ENCODE measurements at regions not wholly inside any gene's neighbourhood (a gene's known extent, or its start where the extent isn't known, plus 50 kb on each side); places are given as distances from the start of the nearest gene placed in this dataset.
"Not testable (repeated sequence)": the region's sequence is repeated elsewhere in the genome, so short reads cannot be mapped to it uniquely, and the experiment has no call there.

DNA sequence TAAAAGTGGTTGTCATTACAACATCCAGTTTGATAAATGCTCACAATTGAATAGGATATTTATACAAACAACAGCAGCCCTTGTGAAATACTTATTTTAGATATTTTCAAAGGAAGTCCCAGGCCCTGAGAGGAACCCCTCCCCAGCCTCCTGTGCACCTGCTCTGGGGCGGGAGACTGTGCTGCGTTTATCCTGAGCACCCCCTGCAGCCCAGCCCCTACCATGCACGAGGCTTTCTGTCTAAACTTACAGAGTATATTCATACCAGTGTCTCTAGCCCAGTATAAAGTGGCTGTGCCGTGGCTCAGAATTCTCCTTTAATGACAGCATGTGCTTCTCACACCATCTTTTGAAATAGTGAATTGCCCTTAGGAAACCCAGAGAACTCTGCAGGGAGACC lies 1084.3 kb downstream of the TMEM121 start:
- no peak for DNase-seq
- no peak overlapping the region for H3K4me3 ChIP-seq (ENCODE audit: low read depth, low read length)
- TF ChIP-seq, protein P1, sequence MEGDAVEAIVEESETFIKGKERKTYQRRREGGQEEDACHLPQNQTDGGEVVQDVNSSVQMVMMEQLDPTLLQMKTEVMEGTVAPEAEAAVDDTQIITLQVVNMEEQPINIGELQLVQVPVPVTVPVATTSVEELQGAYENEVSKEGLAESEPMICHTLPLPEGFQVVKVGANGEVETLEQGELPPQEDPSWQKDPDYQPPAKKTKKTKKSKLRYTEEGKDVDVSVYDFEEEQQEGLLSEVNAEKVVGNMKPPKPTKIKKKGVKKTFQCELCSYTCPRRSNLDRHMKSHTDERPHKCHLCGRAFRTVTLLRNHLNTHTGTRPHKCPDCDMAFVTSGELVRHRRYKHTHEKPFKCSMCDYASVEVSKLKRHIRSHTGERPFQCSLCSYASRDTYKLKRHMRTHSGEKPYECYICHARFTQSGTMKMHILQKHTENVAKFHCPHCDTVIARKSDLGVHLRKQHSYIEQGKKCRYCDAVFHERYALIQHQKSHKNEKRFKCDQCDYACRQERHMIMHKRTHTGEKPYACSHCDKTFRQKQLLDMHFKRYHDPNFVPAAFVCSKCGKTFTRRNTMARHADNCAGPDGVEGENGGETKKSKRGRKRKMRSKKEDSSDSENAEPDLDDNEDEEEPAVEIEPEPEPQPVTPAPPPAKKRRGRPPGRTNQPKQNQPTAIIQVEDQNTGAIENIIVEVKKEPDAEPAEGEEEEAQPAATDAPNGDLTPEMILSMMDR (IDR thresholded peaks at IDR 0.05; ENCODE audit: low read depth, low read length, missing control alignments): no peak
- no peak overlapping the region for H3K27ac ChIP-seq
- no peaks in the 10 kb centered on the region for H3K27me3 ChIP-seq (replicated peaks)
- in situ Hi-C loops (cut with HindIII; ENCODE audit: low pct_ligation_motif_present, low sequenced_read_pairs): no loop called here
- H3K36me3 ChIP-seq (replicated peaks): no peaks in the 10 kb centered on the region

DNA sequence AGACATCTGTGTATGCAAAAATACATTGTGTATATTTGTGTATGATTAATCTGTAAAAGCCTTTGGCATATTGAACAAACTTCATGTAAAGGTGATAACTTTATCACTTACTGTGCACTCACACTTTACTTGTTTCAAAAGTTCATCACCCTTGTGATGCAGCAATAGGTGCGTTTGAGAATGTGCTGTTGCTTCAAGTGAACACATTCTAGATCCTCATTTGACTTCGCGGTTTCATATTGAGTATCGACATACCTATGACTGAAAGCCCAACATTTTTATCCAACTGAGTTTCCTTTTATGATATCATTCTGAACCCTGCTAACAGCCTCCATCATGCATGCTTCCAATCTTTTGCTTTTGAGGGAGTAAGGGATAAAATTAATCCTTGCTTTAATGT lies 1086.9 kb downstream of the TMEM121 start:
- DNase-seq: no peak
- no peak overlapping the region for H3K4me3 ChIP-seq (ENCODE audit: low read depth, low read length)
- H3K27me3 ChIP-seq (replicated peaks): no peaks in the 10 kb centered on the region
- in situ Hi-C loops (cut with HindIII; ENCODE audit: low pct_ligation_motif_present, low sequenced_read_pairs): no loop called here
- TF ChIP-seq, protein P1 (IDR thresholded peaks at IDR 0.05; ENCODE audit: low read depth, low read length, missing control alignments): no peak
- no peaks in the 10 kb centered on the region for H3K36me3 ChIP-seq (replicated peaks)
- no peak overlapping the region for H3K27ac ChIP-seq

DNA sequence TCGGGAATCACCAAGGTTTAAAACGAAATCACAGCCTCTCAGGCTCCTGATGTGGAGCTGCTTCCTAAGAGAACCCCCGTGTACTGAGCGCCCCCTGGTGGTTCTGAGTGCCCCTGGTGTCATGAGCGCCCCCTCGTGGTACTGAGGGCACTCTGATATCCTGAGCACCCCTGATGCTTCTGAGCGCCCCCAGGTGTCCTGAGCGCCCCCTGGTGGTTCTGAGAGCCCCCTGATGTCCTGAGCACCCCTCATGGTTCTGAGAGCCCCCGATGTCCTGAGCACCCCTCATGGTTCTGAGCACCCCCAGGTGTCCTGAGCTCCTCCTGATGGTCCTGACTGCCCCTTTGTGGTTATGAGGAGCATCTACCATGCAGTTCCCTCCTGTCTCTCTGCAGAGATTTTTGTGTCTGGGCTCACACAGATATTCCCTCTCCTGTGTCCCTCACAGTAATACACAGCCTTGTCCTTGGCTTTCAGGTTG lies 1092.1 kb downstream of the TMEM121 start:
- TF ChIP-seq, protein P1 (IDR thresholded peaks at IDR 0.05; ENCODE audit: low read depth, low read length, missing control alignments): peak; percentile 52
- DNase-seq; in situ Hi-C loops (cut with HindIII; ENCODE audit: low pct_ligation_motif_present, low sequenced_read_pairs): not testable (repeated sequence)

DNA sequence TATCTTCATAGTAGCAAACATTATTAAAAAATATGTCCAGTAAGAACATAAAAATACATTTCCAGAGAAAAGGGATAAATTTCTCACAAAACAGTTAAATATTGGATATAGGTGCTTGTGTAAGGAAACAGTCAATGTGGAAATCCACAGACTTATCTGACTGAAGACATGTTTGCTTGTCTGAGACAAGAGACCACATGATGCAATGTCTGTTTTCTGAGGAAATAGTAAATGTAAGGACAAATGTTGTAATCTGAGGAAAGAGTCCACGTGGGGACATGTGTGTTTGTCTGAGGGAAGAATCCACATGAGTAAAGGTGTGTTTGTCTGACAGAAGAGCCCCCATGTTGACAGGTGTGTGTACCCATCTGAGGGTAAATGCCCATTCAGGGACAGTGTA lies 1093.2 kb downstream of the TMEM121 start:
- no peak for DNase-seq
- no peak overlapping the region for H3K4me3 ChIP-seq (ENCODE audit: low read depth, low read length)
- in situ Hi-C loops (cut with HindIII; ENCODE audit: low pct_ligation_motif_present, low sequenced_read_pairs): no loop called here
- TF ChIP-seq, protein P1 (IDR thresholded peaks at IDR 0.05; ENCODE audit: low read depth, low read length, missing control alignments): no peak
- no peaks in the 10 kb centered on the region for H3K27me3 ChIP-seq (replicated peaks)
- H3K27ac ChIP-seq: no peak overlapping the region
- no peaks in the 10 kb centered on the region for H3K36me3 ChIP-seq (replicated peaks)

More for the DNA sequence above, 1092.1 kb downstream of the TMEM121 start:
- not testable (repeated sequence) for H3K27me3 ChIP-seq (replicated peaks); H3K36me3 ChIP-seq (replicated peaks); H3K27ac ChIP-seq; H3K4me3 ChIP-seq (ENCODE audit: low read depth, low read length)

DNA sequence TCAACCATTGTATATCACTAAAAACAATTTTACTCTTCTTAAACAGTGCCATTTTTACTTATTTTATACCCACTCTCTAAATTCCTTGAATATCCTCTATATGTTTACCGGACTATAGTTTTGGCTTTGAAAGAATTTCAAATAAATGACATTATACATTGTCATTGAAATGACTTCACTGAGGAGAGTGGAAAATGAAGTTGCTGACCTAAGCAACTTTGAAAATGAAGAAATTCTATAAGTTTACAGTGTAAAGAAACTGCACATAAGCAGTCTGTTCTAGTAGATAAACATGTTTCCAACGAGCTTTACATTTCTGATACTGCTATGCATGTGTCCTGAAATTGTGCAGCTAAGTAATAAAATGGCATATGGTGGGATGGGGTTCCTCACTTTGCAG lies 1094.0 kb downstream of the TMEM121 start:
- in situ Hi-C loops (cut with HindIII; ENCODE audit: low pct_ligation_motif_present, low sequenced_read_pairs): no loop called here
- Histone ChIP-seq H3K4me3 (ENCODE audit: low read depth, low read length) (no peak overlapping the region), H3K36me3 (replicated peaks) (no peaks in the 10 kb centered on the region), H3K27me3 (replicated peaks) (no peaks in the 10 kb centered on the region), H3K27ac (no peak overlapping the region)
- DNase-seq: no peak
- TF ChIP-seq, protein P1 (IDR thresholded peaks at IDR 0.05; ENCODE audit: low read depth, low read length, missing control alignments): no peak

DNA sequence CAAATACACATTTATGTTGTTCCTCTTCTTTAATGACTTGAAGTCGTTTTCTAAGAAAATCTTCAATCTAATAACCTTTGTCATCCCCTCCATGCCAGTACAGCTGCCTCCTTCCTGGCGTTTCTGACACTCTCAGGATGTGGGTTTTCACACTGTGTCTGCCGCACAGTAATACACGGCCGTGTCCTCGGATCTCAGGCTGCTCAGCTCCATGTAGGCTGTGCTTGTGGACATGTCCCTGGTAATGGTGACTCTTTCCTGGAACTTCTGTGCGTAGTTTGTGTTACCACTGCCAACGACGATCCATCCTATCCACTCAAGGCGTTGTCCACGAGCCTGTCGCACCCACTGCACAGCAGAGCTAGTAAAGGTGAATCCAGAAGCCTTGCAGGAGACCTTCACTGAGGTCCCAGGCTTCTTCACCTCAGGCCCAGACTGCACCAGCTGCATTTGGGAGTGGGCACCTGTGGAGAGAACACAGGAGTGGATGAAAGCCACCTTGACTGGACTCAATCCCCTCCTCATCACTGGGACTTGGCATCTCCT lies 1095.9 kb downstream of the TMEM121 start:
- Histone ChIP-seq H3K27ac (no peak overlapping the region), H3K4me3 (ENCODE audit: low read depth, low read length) (no peak overlapping the region), H3K36me3 (replicated peaks) (no peaks in the 10 kb centered on the region), H3K27me3 (replicated peaks) (no peaks in the 10 kb centered on the region)
- DNase-seq: no peak
- in situ Hi-C loops (cut with HindIII; ENCODE audit: low pct_ligation_motif_present, low sequenced_read_pairs): no loop called here
- TF ChIP-seq, protein P1 (IDR thresholded peaks at IDR 0.05; ENCODE audit: low read depth, low read length, missing control alignments): no peak

Measured in brain microvascular endothelial cell (primary cell).